Liver (tissue), 8 donors: ENCODE measurements at regions not wholly inside any gene's neighbourhood (a gene's known extent, or its start where the extent isn't known, plus 50 kb on each side); places are given as distances from the start of the nearest gene placed in this dataset.

Experiments used
- DNase-seq: peaks from one replicate; pipeline ENCODE4 v3.0.0-alpha.2; 2017; ENCODE audit warnings: low spot score
- H3K27ac ChIP-seq, 2 donors: one replicate each; pipeline ENCODE4 v1.7.0; 2013; ENCODE audit warnings: inconsistent platforms in 2 of 2, low read length in 2 of 2, control low read depth in 1 of 2, low read depth in 1 of 2, mild to moderate bottlenecking in 1 of 2
- H3K27me3 ChIP-seq, 4 donors: one replicate each; pipeline versions ENCODE4 v1.6.1 to v1.7.0; 2013; ENCODE audit warnings: low read length in 3 of 4, inconsistent platforms in 1 of 4, mild to moderate bottlenecking in 1 of 4, moderate library complexity in 1 of 4; ENCODE audit not compliant: control insufficient read depth in 4 of 4, insufficient read depth in 4 of 4
- H3K36me3 ChIP-seq, 4 donors: one replicate each; pipeline versions ENCODE4 v1.6.1 to v1.7.0; 2013; ENCODE audit warnings: low read length in 3 of 4, mild to moderate bottlenecking in 3 of 4, low read depth in 1 of 4, moderate library complexity in 1 of 4; ENCODE audit not compliant: control insufficient read depth in 4 of 4, insufficient read depth in 3 of 4
- H3K4me1 ChIP-seq, 4 donors: one replicate each; pipeline versions ENCODE4 v1.6.1 to v1.7.0; 2013; ENCODE audit warnings: low read length in 3 of 4, mild to moderate bottlenecking in 3 of 4, moderate library complexity in 1 of 4; ENCODE audit not compliant: control insufficient read depth in 4 of 4, insufficient read depth in 4 of 4
- H3K4me3 ChIP-seq, 3 donors: one replicate each; pipeline versions ENCODE4 v1.6.1 to v1.7.0; 2013; ENCODE audit warnings: low read length in 3 of 3, control low read depth in 1 of 3, low read depth in 1 of 3, mild to moderate bottlenecking in 1 of 3
- H3K9ac ChIP-seq, 2 donors: one replicate each; pipeline ENCODE4 v1.7.0; 2013; ENCODE audit warnings: low read length in 2 of 2, mild to moderate bottlenecking in 2 of 2, moderate library complexity in 2 of 2, control low read depth in 1 of 2, low read depth in 1 of 2
- H3K9me3 ChIP-seq, 4 donors: one replicate each; pipeline versions ENCODE4 v1.6.1 to v1.7.0; 2013; ENCODE audit warnings: low read length in 3 of 4; ENCODE audit not compliant: control insufficient read depth in 4 of 4
- EGR1 ChIP-seq, 2 donors: IDR thresholded peaks; 2 replicates each; pipeline ENCODE4 v1.6.1; 2016 to 2018; ENCODE audit warnings: antibody characterized with exemption in 2 of 2, low read depth in 2 of 2
- FOXA1 ChIP-seq: IDR thresholded peaks from 2 replicates; pipeline ENCODE4 v1.6.1; 2016; ENCODE audit warnings: antibody characterized with exemption
- FOXA2 ChIP-seq: IDR thresholded peaks from 2 replicates; pipeline ENCODE4 v1.6.1; 2016; ENCODE audit warnings: antibody characterized with exemption
- GABPA ChIP-seq, 2 donors: IDR thresholded peaks in 1 of 2; conservative IDR thresholded peaks in 1 of 2; 2 replicates each; pipeline ENCODE4 v1.6.1; 2016; ENCODE audit warnings: antibody characterized with exemption in 2 of 2, mild to moderate bottlenecking in 1 of 2, moderate library complexity in 1 of 2
- HNF4A ChIP-seq, 2 donors: conservative IDR thresholded peaks; 2 replicates each; pipeline ENCODE4 v1.6.1; 2016; ENCODE audit warnings: antibody characterized with exemption in 2 of 2, mild to moderate bottlenecking in 2 of 2
- HNF4G ChIP-seq: IDR thresholded peaks from 2 replicates; pipeline ENCODE4 v1.6.1; 2016; ENCODE audit warnings: antibody characterized with exemption
- JUND ChIP-seq, 2 donors: IDR thresholded peaks; 2 replicates each; pipeline ENCODE4 v1.6.1; 2016; ENCODE audit warnings: antibody characterized with exemption in 2 of 2
- NR2F2 ChIP-seq: IDR thresholded peaks from 2 replicates; pipeline ENCODE4 v1.6.1; 2016; ENCODE audit warnings: antibody characterized with exemption
- RAD21 ChIP-seq, 2 donors: IDR thresholded peaks; 2 replicates each; pipeline ENCODE4 v1.6.1; 2016; ENCODE audit warnings: antibody characterized with exemption in 2 of 2, mild to moderate bottlenecking in 2 of 2
- RXRA ChIP-seq, 2 donors: IDR thresholded peaks; 2 replicates each; pipeline ENCODE4 v1.6.1; 2017 to 2018; ENCODE audit warnings: antibody characterized with exemption in 2 of 2, mild to moderate bottlenecking in 1 of 2
- SP1 ChIP-seq: IDR thresholded peaks from 2 replicates; pipeline ENCODE4 v1.6.1; 2018; ENCODE audit warnings: antibody characterized with exemption, mild to moderate bottlenecking
- TAF1 ChIP-seq: conservative IDR thresholded peaks from 2 replicates; pipeline ENCODE4 v1.6.1; 2016; ENCODE audit warnings: antibody characterized with exemption, mild to moderate bottlenecking
- YY1 ChIP-seq: IDR thresholded peaks from 2 replicates; pipeline ENCODE4 v1.6.1; 2016; ENCODE audit warnings: antibody characterized with exemption, mild to moderate bottlenecking
- WGBS: extraction: QIAGEN DNeasy Blood & Tissue Kit; methylation state at CpG from one replicate; pipeline ENCODE4 v1.1.7; 2013; 5-methylcytosine and 5-hydroxymethylcytosine counted together
- TF ChIP-seq, protein P1 (sequence below): IDR thresholded peaks from 2 replicates; pipeline ENCODE4 v1.6.1; 2016; ENCODE audit warnings: antibody characterized with exemption, mild to moderate bottlenecking
- TF ChIP-seq, protein P2 (sequence below): IDR thresholded peaks from 2 replicates; pipeline ENCODE4 v1.6.1; 2016; ENCODE audit warnings: antibody characterized with exemption
- TF ChIP-seq, protein P3 (sequence below): IDR thresholded peaks from 2 replicates; pipeline ENCODE4 v1.6.1; 2016; ENCODE audit warnings: antibody characterized with exemption
- TF ChIP-seq, protein P4 (sequence below): IDR thresholded peaks from 2 replicates; pipeline ENCODE4 v1.6.1; 2016; ENCODE audit warnings: antibody characterized with exemption
- TF ChIP-seq, protein P5 (sequence below): fragments of 150-350 bp; IDR thresholded peaks from 2 replicates; pipeline ENCODE4 v1.5.1; 2017; ENCODE audit warnings: improper control_type of control experiment, low read depth, low read length; ENCODE audit not compliant: missing input control
- donor health status: healthy.
- donor health status: healthy.
- donor health status: healthy.
- donor health status: healthy.
- donor health status: healthy.

DNA sequence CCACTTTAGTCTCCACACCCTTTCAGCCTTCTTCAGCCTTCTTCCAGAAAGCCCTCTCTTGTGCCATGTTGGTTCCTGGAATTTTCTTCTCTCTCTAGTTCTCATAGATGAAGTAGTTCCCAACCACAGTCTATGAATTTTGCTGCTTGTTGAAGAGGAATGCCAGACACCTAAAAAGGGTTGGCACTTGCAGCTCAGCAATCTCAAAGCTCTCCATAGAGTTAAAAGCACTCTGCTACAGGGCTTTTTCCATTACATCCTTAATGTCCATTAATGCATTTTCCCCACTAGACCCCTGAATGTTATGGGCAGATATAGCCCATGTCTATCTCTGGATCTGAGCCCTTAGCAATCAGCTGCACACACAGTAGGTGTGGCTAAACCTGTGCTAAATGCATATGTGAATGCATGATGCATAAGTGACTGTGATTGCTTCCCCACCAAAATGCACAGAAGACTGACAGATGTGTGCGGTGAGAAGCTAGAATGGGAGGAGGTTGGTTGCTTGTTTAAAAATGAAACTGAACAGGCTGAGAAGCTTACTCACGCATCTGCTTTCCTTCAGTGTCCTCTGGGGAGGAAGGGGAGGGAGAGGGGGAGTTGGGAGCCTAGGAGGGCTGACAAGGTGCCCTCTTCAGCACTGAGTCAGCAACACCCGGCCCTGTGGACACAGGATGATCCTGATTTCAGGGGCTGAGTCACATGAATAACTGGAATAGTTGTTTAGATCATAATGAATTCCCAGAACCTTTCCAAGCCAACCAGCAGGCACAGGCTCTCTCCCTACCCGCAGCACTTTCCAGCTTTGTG, 146.1 kb upstream of the FGGY start:
- no peaks in the 10 kb centered on the region for H3K36me3 ChIP-seq
- no peaks in the 10 kb centered on the region for H3K27me3 ChIP-seq
- WGBS, result 59% methylated on average over 4 of the region's 4 CpGs
- H3K4me3 ChIP-seq, result no peak overlapping the region
- no peak overlapping the region for H3K9ac ChIP-seq
- peaks cover 0 to 4% (median 0%) of the 10 kb centered on the region in 4 donors for H3K4me1 ChIP-seq
- DNase-seq, result no peak
- no peak for TF ChIP-seq FOXA2
- no peak for TF ChIP-seq TAF1
- no peak for TF ChIP-seq NR2F2
- no peak for TF ChIP-seq GABPA (IDR thresholded peaks at IDR 0.05 in 1 of 2, conservative IDR thresholded peaks at IDR 0.05 in 1 of 2)
- TF ChIP-seq RAD21 (IDR thresholded peaks at IDR 0.05), result peak in 1 of 2 donors; percentile 28
- TF ChIP-seq, protein P1, sequence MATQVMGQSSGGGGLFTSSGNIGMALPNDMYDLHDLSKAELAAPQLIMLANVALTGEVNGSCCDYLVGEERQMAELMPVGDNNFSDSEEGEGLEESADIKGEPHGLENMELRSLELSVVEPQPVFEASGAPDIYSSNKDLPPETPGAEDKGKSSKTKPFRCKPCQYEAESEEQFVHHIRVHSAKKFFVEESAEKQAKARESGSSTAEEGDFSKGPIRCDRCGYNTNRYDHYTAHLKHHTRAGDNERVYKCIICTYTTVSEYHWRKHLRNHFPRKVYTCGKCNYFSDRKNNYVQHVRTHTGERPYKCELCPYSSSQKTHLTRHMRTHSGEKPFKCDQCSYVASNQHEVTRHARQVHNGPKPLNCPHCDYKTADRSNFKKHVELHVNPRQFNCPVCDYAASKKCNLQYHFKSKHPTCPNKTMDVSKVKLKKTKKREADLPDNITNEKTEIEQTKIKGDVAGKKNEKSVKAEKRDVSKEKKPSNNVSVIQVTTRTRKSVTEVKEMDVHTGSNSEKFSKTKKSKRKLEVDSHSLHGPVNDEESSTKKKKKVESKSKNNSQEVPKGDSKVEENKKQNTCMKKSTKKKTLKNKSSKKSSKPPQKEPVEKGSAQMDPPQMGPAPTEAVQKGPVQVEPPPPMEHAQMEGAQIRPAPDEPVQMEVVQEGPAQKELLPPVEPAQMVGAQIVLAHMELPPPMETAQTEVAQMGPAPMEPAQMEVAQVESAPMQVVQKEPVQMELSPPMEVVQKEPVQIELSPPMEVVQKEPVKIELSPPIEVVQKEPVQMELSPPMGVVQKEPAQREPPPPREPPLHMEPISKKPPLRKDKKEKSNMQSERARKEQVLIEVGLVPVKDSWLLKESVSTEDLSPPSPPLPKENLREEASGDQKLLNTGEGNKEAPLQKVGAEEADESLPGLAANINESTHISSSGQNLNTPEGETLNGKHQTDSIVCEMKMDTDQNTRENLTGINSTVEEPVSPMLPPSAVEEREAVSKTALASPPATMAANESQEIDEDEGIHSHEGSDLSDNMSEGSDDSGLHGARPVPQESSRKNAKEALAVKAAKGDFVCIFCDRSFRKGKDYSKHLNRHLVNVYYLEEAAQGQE, result no peak
- TF ChIP-seq JUND (IDR thresholded peaks at IDR 0.05), result no peak
- no peaks in the 10 kb centered on the region for H3K9me3 ChIP-seq
- peak overlapping the region in 1 of 2 donors; percentile 43 for H3K27ac ChIP-seq

DNA sequence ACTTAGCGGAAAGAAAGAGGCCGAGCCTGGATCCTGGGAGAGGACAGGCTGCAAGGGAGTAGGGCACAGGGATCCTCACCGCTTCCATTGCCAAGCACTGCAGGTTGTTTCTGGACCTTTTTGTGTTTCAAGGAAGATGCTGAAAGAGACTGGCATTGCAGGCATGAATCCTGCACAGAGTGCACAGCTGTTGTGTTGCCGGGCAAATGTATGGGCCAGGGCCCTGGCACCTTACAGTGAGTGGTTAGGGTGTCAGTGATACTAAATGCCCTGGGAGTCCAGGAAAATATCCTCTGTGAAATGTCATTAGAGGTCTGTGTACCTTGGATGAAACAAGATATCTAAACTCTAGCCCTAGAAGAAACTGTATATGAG, 145.5 kb upstream of the FGGY start:
- H3K4me1 ChIP-seq, result peaks cover 0 to 4% (median 0%) of the 10 kb centered on the region in 4 donors
- no peaks in the 10 kb centered on the region for H3K36me3 ChIP-seq
- no peak for DNase-seq
- H3K9ac ChIP-seq, result no peak overlapping the region
- no peak overlapping the region for H3K4me3 ChIP-seq
- TF ChIP-seq, protein P2, sequence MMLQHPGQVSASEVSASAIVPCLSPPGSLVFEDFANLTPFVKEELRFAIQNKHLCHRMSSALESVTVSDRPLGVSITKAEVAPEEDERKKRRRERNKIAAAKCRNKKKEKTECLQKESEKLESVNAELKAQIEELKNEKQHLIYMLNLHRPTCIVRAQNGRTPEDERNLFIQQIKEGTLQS, result no peak
- TF ChIP-seq RAD21 (IDR thresholded peaks at IDR 0.05) (no peak), RXRA (IDR thresholded peaks at IDR 0.05) (no peak), HNF4G (no peak), TAF1 (no peak), NR2F2 (no peak), SP1 (no peak), EGR1 (IDR thresholded peaks at IDR 0.05; ENCODE audit: low read depth in 2 of 2) (no peak), FOXA1 (no peak), YY1 (no peak), FOXA2 (no peak), HNF4A (conservative IDR thresholded peaks at IDR 0.05) (no peak), JUND (IDR thresholded peaks at IDR 0.05) (no peak), GABPA (IDR thresholded peaks at IDR 0.05 in 1 of 2, conservative IDR thresholded peaks at IDR 0.05 in 1 of 2) (no peak)
- TF ChIP-seq, protein P3, sequence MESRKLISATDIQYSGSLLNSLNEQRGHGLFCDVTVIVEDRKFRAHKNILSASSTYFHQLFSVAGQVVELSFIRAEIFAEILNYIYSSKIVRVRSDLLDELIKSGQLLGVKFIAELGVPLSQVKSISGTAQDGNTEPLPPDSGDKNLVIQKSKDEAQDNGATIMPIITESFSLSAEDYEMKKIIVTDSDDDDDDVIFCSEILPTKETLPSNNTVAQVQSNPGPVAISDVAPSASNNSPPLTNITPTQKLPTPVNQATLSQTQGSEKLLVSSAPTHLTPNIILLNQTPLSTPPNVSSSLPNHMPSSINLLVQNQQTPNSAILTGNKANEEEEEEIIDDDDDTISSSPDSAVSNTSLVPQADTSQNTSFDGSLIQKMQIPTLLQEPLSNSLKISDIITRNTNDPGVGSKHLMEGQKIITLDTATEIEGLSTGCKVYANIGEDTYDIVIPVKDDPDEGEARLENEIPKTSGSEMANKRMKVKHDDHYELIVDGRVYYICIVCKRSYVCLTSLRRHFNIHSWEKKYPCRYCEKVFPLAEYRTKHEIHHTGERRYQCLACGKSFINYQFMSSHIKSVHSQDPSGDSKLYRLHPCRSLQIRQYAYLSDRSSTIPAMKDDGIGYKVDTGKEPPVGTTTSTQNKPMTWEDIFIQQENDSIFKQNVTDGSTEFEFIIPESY, result no peak
- TF ChIP-seq, protein P1, result no peak
- TF ChIP-seq, protein P4, sequence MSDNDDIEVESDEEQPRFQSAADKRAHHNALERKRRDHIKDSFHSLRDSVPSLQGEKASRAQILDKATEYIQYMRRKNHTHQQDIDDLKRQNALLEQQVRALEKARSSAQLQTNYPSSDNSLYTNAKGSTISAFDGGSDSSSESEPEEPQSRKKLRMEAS, result no peak
- TF ChIP-seq, protein P5, sequence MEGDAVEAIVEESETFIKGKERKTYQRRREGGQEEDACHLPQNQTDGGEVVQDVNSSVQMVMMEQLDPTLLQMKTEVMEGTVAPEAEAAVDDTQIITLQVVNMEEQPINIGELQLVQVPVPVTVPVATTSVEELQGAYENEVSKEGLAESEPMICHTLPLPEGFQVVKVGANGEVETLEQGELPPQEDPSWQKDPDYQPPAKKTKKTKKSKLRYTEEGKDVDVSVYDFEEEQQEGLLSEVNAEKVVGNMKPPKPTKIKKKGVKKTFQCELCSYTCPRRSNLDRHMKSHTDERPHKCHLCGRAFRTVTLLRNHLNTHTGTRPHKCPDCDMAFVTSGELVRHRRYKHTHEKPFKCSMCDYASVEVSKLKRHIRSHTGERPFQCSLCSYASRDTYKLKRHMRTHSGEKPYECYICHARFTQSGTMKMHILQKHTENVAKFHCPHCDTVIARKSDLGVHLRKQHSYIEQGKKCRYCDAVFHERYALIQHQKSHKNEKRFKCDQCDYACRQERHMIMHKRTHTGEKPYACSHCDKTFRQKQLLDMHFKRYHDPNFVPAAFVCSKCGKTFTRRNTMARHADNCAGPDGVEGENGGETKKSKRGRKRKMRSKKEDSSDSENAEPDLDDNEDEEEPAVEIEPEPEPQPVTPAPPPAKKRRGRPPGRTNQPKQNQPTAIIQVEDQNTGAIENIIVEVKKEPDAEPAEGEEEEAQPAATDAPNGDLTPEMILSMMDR, result no peak
- no peaks in the 10 kb centered on the region for H3K9me3 ChIP-seq
- WGBS, result 88% methylated on average over 4 of the region's 4 CpGs
- peak overlapping the region; percentile 43 to 52 for H3K27ac ChIP-seq
- H3K27me3 ChIP-seq, result no peaks in the 10 kb centered on the region
